Prostate gland (tissue), 2 donors: ENCODE measurements at regions not wholly inside any gene's neighbourhood (a gene's known extent, or its start where the extent isn't known, plus 50 kb on each side); places are given as distances from the start of the nearest gene placed in this dataset.

ENCODE experiments used
- CTCF ChIP-seq, 4 experiments: fragments of 200-600 bp in 2 of 4; fragments of 450-650 bp in 2 of 4; sonication (generic) in 2 of 4; IDR thresholded peaks; 1 replicate in 3 of 4; 2 replicates in 1 of 4; pipeline ENCODE4 v1.5.1; 2016 to 2019; ENCODE audit warnings: antibody characterized with exemption in 4 of 4, mild to moderate bottlenecking in 2 of 4, moderate library complexity in 2 of 4
- POLR2A ChIP-seq: fragments of 450-650 bp; IDR thresholded peaks from one replicate; pipeline ENCODE4 v1.6.1; 2016; ENCODE audit warnings: antibody characterized with exemption, mild to moderate bottlenecking
- POLR2AphosphoS5 ChIP-seq: sonication (generic); formaldehyde crosslinking; IDR thresholded peaks from one replicate; pipeline ENCODE4 v1.6.1; 2017; ENCODE audit warnings: antibody characterized with exemption

- TF ChIP-seq CTCF (IDR thresholded peaks at IDR 0.05): no peak
- no peak for TF ChIP-seq POLR2AphosphoS5
- TF ChIP-seq POLR2A: no peak
Observed at GRCh38 chr4:189033801-189034347, 894.6 kb downstream of the TRIML1 start.
